ENCODE measurements at regions not wholly inside any gene's neighbourhood (a gene's known extent, or its start where the extent isn't known, plus 50 kb on each side); places are given as distances from the start of the nearest gene placed in this dataset.

GRCh38 chr5:158640593-158640980, 459.1 kb downstream of the EBF1 start:
- WGBS, 2 donors, result 79 to 86% methylated on average over 2 of the region's 2 CpGs

DNA sequence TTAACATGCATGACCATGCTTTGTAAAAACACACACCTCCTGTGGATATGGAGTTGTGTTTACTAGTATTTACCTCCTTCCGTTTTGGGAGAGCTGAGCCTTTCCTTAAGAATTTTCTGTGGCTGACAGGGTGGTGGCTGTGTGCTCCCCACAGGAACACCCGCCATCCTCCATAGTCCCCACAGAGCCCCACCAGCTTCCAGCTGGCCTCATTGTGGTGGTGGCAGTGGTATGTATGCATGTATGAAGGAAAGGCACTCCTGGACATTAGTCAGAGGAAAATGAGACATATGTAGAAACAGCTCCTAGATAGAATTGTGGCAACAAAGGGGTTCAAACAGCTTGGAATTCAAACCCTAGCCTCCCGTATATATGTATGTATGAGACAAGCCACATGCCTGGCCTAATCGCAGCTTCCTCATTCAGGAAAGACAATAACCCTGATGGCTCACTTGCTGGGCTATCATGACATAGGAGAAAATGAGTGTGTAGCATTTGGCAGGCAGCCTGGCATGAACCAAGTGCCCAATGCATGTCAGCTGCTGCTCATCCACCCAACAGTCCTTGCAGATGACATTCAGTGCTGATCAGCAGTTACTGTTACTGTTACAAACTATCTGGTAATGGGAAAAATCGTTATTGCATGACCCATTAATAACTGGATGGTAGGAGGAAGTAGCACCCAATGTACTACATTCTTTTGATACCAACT, 459.7 kb downstream of the EBF1 start:
- no peak for DNase-seq
- Histone ChIP-seq H3K27ac (no peak overlapping the region), H3K27me3 (no peaks in the 10 kb centered on the region), H3K36me3 (no peaks in the 10 kb centered on the region), H3K4me1 (peaks cover 0 to 24% (median 7%) of the 10 kb centered on the region in 9 donors), H3K4me3 (no peak overlapping the region), H3K9me3 (no peaks in the 10 kb centered on the region)
- ATAC-seq, result no peak
- TF ChIP-seq, protein P1, sequence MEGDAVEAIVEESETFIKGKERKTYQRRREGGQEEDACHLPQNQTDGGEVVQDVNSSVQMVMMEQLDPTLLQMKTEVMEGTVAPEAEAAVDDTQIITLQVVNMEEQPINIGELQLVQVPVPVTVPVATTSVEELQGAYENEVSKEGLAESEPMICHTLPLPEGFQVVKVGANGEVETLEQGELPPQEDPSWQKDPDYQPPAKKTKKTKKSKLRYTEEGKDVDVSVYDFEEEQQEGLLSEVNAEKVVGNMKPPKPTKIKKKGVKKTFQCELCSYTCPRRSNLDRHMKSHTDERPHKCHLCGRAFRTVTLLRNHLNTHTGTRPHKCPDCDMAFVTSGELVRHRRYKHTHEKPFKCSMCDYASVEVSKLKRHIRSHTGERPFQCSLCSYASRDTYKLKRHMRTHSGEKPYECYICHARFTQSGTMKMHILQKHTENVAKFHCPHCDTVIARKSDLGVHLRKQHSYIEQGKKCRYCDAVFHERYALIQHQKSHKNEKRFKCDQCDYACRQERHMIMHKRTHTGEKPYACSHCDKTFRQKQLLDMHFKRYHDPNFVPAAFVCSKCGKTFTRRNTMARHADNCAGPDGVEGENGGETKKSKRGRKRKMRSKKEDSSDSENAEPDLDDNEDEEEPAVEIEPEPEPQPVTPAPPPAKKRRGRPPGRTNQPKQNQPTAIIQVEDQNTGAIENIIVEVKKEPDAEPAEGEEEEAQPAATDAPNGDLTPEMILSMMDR (IDR thresholded peaks at IDR 0.05), result no peak
- WGBS, 2 donors, result 81% methylated on average over 5 of the region's 5 CpGs
- intact Hi-C loops (cut with DNase I), result loop anchor here in 1 of 10 donors (5.0 to 10.0 kb wide), 2 partner anchors 135 to 242 kb away; no protein-coding TSS in a partner anchor

More at GRCh38 chr5:158640593-158640980, 459.1 kb downstream of the EBF1 start:
- Histone ChIP-seq H3K4me1 (peaks cover 0 to 24% (median 7%) of the 10 kb centered on the region in 9 donors), H3K27me3 (no peaks in the 10 kb centered on the region), H3K9me3 (no peaks in the 10 kb centered on the region), H3K4me3 (no peak overlapping the region), H3K36me3 (no peaks in the 10 kb centered on the region), H3K27ac (no peak overlapping the region)
- ATAC-seq, result no peak
- intact Hi-C loops (cut with DNase I), result loop anchor here in 1 of 10 donors (5.0 to 10.0 kb wide), 2 partner anchors 136 to 242 kb away; no protein-coding TSS in a partner anchor
- no peak for DNase-seq
- TF ChIP-seq, protein P1 (IDR thresholded peaks at IDR 0.05), result no peak

DNA sequence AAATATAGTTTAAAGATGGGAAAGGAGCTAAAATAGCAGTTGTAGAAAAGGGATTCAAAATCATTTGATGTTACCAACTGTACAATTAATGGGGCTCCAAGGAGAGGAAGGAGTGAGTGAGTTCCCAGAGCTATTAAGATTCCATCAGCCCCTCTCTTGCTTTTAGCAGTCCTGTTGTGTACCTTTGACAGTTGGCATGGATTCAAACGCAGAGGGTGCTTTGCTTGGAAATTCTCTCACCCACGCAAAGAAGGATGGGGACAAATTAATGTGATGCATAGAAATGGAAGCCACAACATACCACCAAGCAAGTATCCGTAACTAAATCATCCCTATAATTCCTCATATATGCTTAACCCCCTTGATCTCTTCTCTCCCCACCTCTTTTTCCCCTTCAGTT, 461.3 kb downstream of the EBF1 start:
- no peaks in the 10 kb centered on the region for H3K27me3 ChIP-seq
- no peaks in the 10 kb centered on the region for H3K36me3 ChIP-seq
- DNase-seq (no peak), ATAC-seq (no peak)
- no peak overlapping the region for H3K4me3 ChIP-seq
- H3K4me1 ChIP-seq, result peaks cover 0 to 22% (median 7%) of the 10 kb centered on the region in 9 donors
- TF ChIP-seq, protein P1 (IDR thresholded peaks at IDR 0.05), result no peak
- WGBS, 2 donors, result 81 to 86% methylated on average over 3 of the region's 3 CpGs
- H3K9me3 ChIP-seq, result no peaks in the 10 kb centered on the region
- intact Hi-C loops (cut with DNase I), result no loop called here
- no peak overlapping the region for H3K27ac ChIP-seq

DNA sequence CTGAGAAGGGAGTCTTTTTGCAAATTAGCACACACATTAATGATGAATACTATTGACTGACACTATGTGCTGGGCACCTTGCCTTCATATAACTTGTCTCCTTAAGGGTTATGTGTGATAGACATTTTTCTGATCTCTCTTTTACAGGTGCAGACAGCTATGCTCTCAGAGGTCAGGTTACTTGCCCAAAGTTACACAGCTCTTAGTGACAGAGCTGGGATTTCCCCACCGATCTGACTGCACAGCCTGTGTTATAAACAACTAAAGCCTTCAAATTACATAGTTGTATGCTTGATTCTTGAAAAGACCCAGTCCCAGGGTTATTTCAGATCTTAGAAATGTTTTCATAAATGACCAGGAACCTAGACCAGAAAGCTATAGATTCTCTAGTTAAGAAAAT, 462.7 kb downstream of the EBF1 start:
- DNase-seq (no peak), ATAC-seq (no peak)
- whole genome bisulfite sequencing, 2 donors, result 6 to 19% methylated on average over 1 of the region's 1 CpG
- TF ChIP-seq, protein P1 (IDR thresholded peaks at IDR 0.05), result no peak
- H3K4me3 ChIP-seq, result no peak overlapping the region
- H3K4me1 ChIP-seq, result peaks cover 0 to 12% (median 3%) of the 10 kb centered on the region in 9 donors
- no peaks in the 10 kb centered on the region for H3K9me3 ChIP-seq
- peak overlapping the region in 1 of 10 donors; percentile 23 for H3K27ac ChIP-seq
- no peaks in the 10 kb centered on the region for H3K27me3 ChIP-seq
- no peaks in the 10 kb centered on the region for H3K36me3 ChIP-seq
- intact Hi-C loops (cut with DNase I), result no loop called here
